Right lobe of liver (tissue), 6 donors: ENCODE measurements at regions not wholly inside any gene's neighbourhood (a gene's known extent, or its start where the extent isn't known, plus 50 kb on each side); places are given as distances from the start of the nearest gene placed in this dataset.

ENCODE experiments used
- ATAC-seq, 4 donors: fragments of 200-7000 bp; cut with Tn5 transposase; one replicate each; pipeline ENCODE4 v1.9.1; 2020; ENCODE audit warnings: mild to moderate bottlenecking in 4 of 4, moderate library complexity in 4 of 4
- DNase-seq, 3 donors: peaks; one replicate each; pipeline ENCODE4 v3.0.0-alpha.2; 2020
- H3K27ac ChIP-seq, 3 donors: fragments of 200-600 bp; one replicate each; pipeline ENCODE4 v1.8.0; 2022
- H3K27me3 ChIP-seq, 2 donors: fragments of 200-600 bp; one replicate each; pipeline ENCODE4 v1.8.0; 2022
- H3K36me3 ChIP-seq, 4 donors: fragments of 200-600 bp; sonication (generic) in 1 of 4; one replicate each; pipeline versions ENCODE4 v1.5.1 to v1.8.0; 2017 to 2022; ENCODE audit warnings: control low read depth in 1 of 4
- H3K4me1 ChIP-seq, 4 donors: fragments of 200-600 bp; sonication (generic) in 1 of 4; one replicate each; pipeline versions ENCODE4 v1.5.1 to v1.8.0; 2017 to 2022; ENCODE audit warnings: control low read depth in 1 of 4
- H3K4me3 ChIP-seq, 3 donors: fragments of 200-600 bp; one replicate each; pipeline ENCODE4 v1.8.0; 2022
- H3K9me3 ChIP-seq, 4 donors: fragments of 200-600 bp; sonication (generic) in 1 of 4; one replicate each; pipeline versions ENCODE4 v1.5.1 to v1.8.0; 2017 to 2022; ENCODE audit warnings: control low read depth in 1 of 4
- CTCF ChIP-seq, 4 donors: fragments of 200-600 bp in 3 of 4; fragments of 450-650 bp in 1 of 4; IDR thresholded peaks; one replicate each; pipeline versions ENCODE4 v1.5.1 to v1.8.0; 2016 to 2022; ENCODE audit warnings: antibody characterized with exemption in 4 of 4, mild to moderate bottlenecking in 2 of 4
- POLR2A ChIP-seq: fragments of 450-650 bp; IDR thresholded peaks from one replicate; pipeline ENCODE4 v1.6.1; 2017; ENCODE audit warnings: antibody characterized with exemption, mild to moderate bottlenecking
- WGBS: methylation state at CpG from one replicate; pipeline ENCODE4 v1.1.6; 2018; ENCODE audit warnings: low coverage, low lambda C conversion rate; ENCODE audit not compliant: insufficient coverage; ENCODE audit errors: missing lambda C conversion rate; 5-methylcytosine and 5-hydroxymethylcytosine counted together
- intact Hi-C, 2 donors: fragments of 100-400 bp; cut with DNase I; formaldehyde crosslinking; loops; one replicate each; pipeline versions ENCODE4 v1.11.2 to v1.14.1; 2022
- donor health status: DM: no; HTN: yes; CAD: no.
- donor health status: DM: no; HTN: no; CAD: no.
- donor health status: DM: no; HTN: no; CAD: no.
- donor health status: DM: no; HTN: yes; CAD: no.
- donor health status: DM: no; HTN: yes; CAD: no.

- no peak for ATAC-seq
- no peak for DNase-seq
- Histone ChIP-seq H3K27me3 (no peaks in the 10 kb centered on the region), H3K9me3 (no peaks in the 10 kb centered on the region), H3K4me3 (no peak overlapping the region), H3K27ac (no peak overlapping the region), H3K36me3 (no peaks in the 10 kb centered on the region), H3K4me1 (no peaks in the 10 kb centered on the region)
- intact Hi-C loops: no loop called here
- 46% methylated on average over 2 of the region's 2 CpGs for WGBS
- TF ChIP-seq CTCF (IDR thresholded peaks at IDR 0.05) (no peak), POLR2A (no peak)
These were observed 260.3 kb upstream of the CDH10 start for GRCh38 chr5:24904981-24905517.

GRCh38 chr5:24899180-24899579 lies 254.4 kb upstream of the CDH10 start:
- H3K36me3 ChIP-seq: no peaks in the 10 kb centered on the region
- 48% methylated on average over 2 of the region's 2 CpGs for WGBS
- no peaks in the 10 kb centered on the region for H3K4me1 ChIP-seq
- ATAC-seq (no peak), DNase-seq (no peak)
- intact Hi-C loops: no loop called here
- TF ChIP-seq POLR2A: no peak
- no peak for TF ChIP-seq CTCF (IDR thresholded peaks at IDR 0.05)
- H3K9me3 ChIP-seq: no peaks in the 10 kb centered on the region
- no peak overlapping the region for H3K27ac ChIP-seq
- H3K27me3 ChIP-seq: no peaks in the 10 kb centered on the region
- H3K4me3 ChIP-seq: no peak overlapping the region

- Histone ChIP-seq H3K9me3 (no peaks in the 10 kb centered on the region), H3K27ac (no peak overlapping the region), H3K4me1 (no peaks in the 10 kb centered on the region), H3K36me3 (no peaks in the 10 kb centered on the region), H3K27me3 (no peaks in the 10 kb centered on the region), H3K4me3 (no peak overlapping the region)
- no peak for DNase-seq
- 68% methylated on average over 4 of the region's 4 CpGs for WGBS
- TF ChIP-seq CTCF (IDR thresholded peaks at IDR 0.05) (no peak), POLR2A (no peak)
- no peak for ATAC-seq
- intact Hi-C loops: no loop called here
These were observed 219.5 kb upstream of the CDH10 start for GRCh38 chr5:24864244-24864643.

GRCh38 chr5:24862117-24862516 lies 217.3 kb upstream of the CDH10 start:
- WGBS: 16% methylated on average over 3 of the region's 3 CpGs
- H3K4me3 ChIP-seq: no peak overlapping the region
- ATAC-seq (no peak), DNase-seq (no peak)
- no peak overlapping the region for H3K27ac ChIP-seq
- intact Hi-C loops: no loop called here
- no peak for TF ChIP-seq CTCF (IDR thresholded peaks at IDR 0.05)
- TF ChIP-seq POLR2A: no peak
- no peaks in the 10 kb centered on the region for H3K9me3 ChIP-seq
- H3K36me3 ChIP-seq: no peaks in the 10 kb centered on the region
- no peaks in the 10 kb centered on the region for H3K4me1 ChIP-seq
- no peaks in the 10 kb centered on the region for H3K27me3 ChIP-seq

- H3K36me3 ChIP-seq: no peaks in the 10 kb centered on the region
- H3K9me3 ChIP-seq: no peaks in the 10 kb centered on the region
- no peaks in the 10 kb centered on the region for H3K4me1 ChIP-seq
- TF ChIP-seq POLR2A (no peak), CTCF (IDR thresholded peaks at IDR 0.05) (no peak)
- ATAC-seq: no peak
- H3K27me3 ChIP-seq: no peaks in the 10 kb centered on the region
- WGBS: 52% methylated on average over 4 of the region's 4 CpGs
- no peak for DNase-seq
- H3K4me3 ChIP-seq: no peak overlapping the region
- H3K27ac ChIP-seq: no peak overlapping the region
- intact Hi-C loops: no loop called here
These were observed 210.7 kb upstream of the CDH10 start for GRCh38 chr5:24855485-24855884.
